ENCODE measurements at regions not wholly inside any gene's neighbourhood (a gene's known extent, or its start where the extent isn't known, plus 50 kb on each side); places are given as distances from the start of the nearest gene placed in this dataset.
"Not testable (repeated sequence)": the region's sequence is repeated elsewhere in the genome, so short reads cannot be mapped to it uniquely, and the experiment has no call there.

DNA sequence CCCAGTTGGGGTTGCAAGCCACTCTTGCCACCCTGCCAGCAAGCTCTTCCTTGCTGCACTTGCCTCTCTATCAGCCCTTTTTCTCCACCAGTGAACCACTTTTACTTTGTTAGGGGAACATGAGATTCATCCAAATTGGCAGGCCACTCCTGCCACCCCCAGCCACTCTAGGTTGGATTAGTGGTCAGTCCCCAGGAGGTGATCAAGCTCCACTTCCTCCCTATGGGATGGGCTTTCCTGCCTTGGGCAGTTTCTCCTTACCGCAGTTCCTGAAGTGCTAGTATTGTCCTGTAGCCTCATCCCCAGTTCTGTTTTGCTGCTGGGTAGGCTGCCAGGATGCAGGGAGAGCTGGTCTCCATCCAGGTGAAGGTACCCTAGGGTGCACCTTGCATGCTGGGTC is 104.5 kb downstream of the ALG10 start (continued):
- TF ChIP-seq IRF3 (IDR thresholded peaks at IDR 0.05; ENCODE audit: low read depth, low read length) (no peak), MXI1 (IDR thresholded peaks at IDR 0.05; ENCODE audit: low read depth, low read length) (no peak), ELF1 (IDR thresholded peaks at IDR 0.05) (no peak), POLR2AphosphoS5 (IDR thresholded peaks at IDR 0.05; ENCODE audit: low read depth, low read length) (no peak), FOXM1 (IDR thresholded peaks at IDR 0.05; ENCODE audit: low read depth) (no peak)

- H4K20me1 ChIP-seq (ENCODE audit: insufficient read depth); H3K4me2 ChIP-seq; H3K36me3 ChIP-seq (replicated peaks in 1 of 2; ENCODE audit: control insufficient read depth in 1 of 2, insufficient read depth in 2 of 2, low read length in 1 of 2); H3K4me1 ChIP-seq (ENCODE audit: control insufficient read depth in 1 of 2, insufficient read depth in 2 of 2, low read depth in 1 of 2, low read length in 1 of 2); DNase-seq; H3K9ac ChIP-seq; H3K9me2 ChIP-seq; H3K9me3 ChIP-seq; CTCF ChIA-PET; H2AFZ ChIP-seq (ENCODE audit: low read depth); H3F3A ChIP-seq (replicated peaks; ENCODE audit: insufficient read depth); H3K27me3 ChIP-seq (ENCODE audit: insufficient read depth); POLR2A ChIA-PET; H3K27ac ChIP-seq (ENCODE audit: low read depth in 2 of 2, low read length in 1 of 2); H3K4me3 ChIP-seq (ENCODE audit: low read depth in 2 of 2, low read length in 1 of 2); H3K79me2 ChIP-seq (ENCODE audit: insufficient read depth): not testable (repeated sequence)
- WGBS (ENCODE audit: low lambda C conversion rate), result 0% methylated on average over 2 of the region's 2 CpGs
Measured at GRCh38 chr12:34127379-34127778, 105.1 kb downstream of the ALG10 start.

DNA sequence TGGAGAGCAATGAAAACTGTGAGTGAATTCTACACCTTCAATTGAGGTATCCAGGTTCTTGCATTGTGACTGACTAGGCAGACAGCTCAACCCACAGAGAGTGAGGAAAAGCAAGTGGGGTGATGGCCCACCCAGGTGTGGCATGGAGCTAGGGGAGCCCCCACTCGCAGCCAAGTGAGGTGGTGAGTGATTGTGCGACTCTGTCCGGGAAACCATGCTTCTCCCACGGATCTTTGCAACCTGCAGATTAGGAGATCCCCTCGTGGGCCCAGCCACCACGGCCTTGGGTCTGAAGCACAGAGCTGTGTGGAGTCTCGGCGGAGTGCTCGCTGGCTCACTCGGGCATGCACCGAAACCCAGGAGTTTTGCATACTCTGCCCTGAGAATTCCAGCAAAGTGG is 120.1 kb downstream of the ALG10 start:
- ChIA-PET CTCF (interaction anchor here (1.4 kb wide), 1 partner anchor 20 kb away, joined by 3 read pairs; no protein-coding TSS in a partner anchor), POLR2A (no interaction called here)
- Histone ChIP-seq H3K27ac (ENCODE audit: low read depth in 2 of 2, low read length in 1 of 2) (no peak overlapping the region), H2AFZ (ENCODE audit: low read depth) (no peak overlapping the region), H3K9me2 (no peaks in the 10 kb centered on the region), H3K79me2 (ENCODE audit: insufficient read depth) (no peaks in the 10 kb centered on the region), H3K4me1 (ENCODE audit: control insufficient read depth in 1 of 2, insufficient read depth in 2 of 2, low read depth in 1 of 2, low read length in 1 of 2) (no peaks in the 10 kb centered on the region), H4K20me1 (ENCODE audit: insufficient read depth) (no peaks in the 10 kb centered on the region), H3K9me3 (no peaks in the 10 kb centered on the region), H3K9ac (no peak overlapping the region), H3K36me3 (replicated peaks in 1 of 2; ENCODE audit: control insufficient read depth in 1 of 2, insufficient read depth in 2 of 2, low read length in 1 of 2) (no peaks in the 10 kb centered on the region), H3K27me3 (ENCODE audit: insufficient read depth) (no peaks in the 10 kb centered on the region), H3K4me2 (no peak overlapping the region), H3K4me3 (ENCODE audit: low read depth in 2 of 2, low read length in 1 of 2) (no peak overlapping the region), H3F3A (replicated peaks; ENCODE audit: insufficient read depth) (no peaks in the 10 kb centered on the region)
- DNase-seq, result no peak
- WGBS (ENCODE audit: low lambda C conversion rate), result 14% methylated on average over 11 of the region's 11 CpGs
- TF ChIP-seq FOXJ3 (CRISPR knock-in tag; IDR thresholded peaks at IDR 0.05) (no peak), RCOR1 (IDR thresholded peaks at IDR 0.05; ENCODE audit: low read length) (no peak), ELF1 (IDR thresholded peaks at IDR 0.05) (no peak), YY1 (IDR thresholded peaks at IDR 0.05; ENCODE audit: low read depth) (no peak), TAF1 (IDR thresholded peaks at IDR 0.05; ENCODE audit: borderline replicate concordance, low read depth, low read length) (no peak), MXI1 (IDR thresholded peaks at IDR 0.05; ENCODE audit: low read depth, low read length) (no peak), SIN3A (IDR thresholded peaks at IDR 0.05; ENCODE audit: borderline replicate concordance, low read depth, low read length) (no peak), FOXM1 (IDR thresholded peaks at IDR 0.05; ENCODE audit: low read depth) (no peak), CHD2 (IDR thresholded peaks at IDR 0.05; ENCODE audit: low read length, partially characterized antibody) (no peak), TEAD4 (IDR thresholded peaks at IDR 0.05; ENCODE audit: borderline replicate concordance, insufficient read depth) (no peak), RFX5 (IDR thresholded peaks at IDR 0.05; ENCODE audit: low read length) (no peak), POLR2AphosphoS5 (IDR thresholded peaks at IDR 0.05; ENCODE audit: low read depth, low read length) (no peak), NFIC (IDR thresholded peaks at IDR 0.05; ENCODE audit: borderline replicate concordance) (no peak), FOSL2 (IDR thresholded peaks at IDR 0.05; ENCODE audit: borderline replicate concordance, low read depth) (no peak), NRF1 (IDR thresholded peaks at IDR 0.05; ENCODE audit: low read depth, low read length) (no peak), TCF12 (IDR thresholded peaks at IDR 0.05) (no peak)
- TF ChIP-seq, protein P1, sequence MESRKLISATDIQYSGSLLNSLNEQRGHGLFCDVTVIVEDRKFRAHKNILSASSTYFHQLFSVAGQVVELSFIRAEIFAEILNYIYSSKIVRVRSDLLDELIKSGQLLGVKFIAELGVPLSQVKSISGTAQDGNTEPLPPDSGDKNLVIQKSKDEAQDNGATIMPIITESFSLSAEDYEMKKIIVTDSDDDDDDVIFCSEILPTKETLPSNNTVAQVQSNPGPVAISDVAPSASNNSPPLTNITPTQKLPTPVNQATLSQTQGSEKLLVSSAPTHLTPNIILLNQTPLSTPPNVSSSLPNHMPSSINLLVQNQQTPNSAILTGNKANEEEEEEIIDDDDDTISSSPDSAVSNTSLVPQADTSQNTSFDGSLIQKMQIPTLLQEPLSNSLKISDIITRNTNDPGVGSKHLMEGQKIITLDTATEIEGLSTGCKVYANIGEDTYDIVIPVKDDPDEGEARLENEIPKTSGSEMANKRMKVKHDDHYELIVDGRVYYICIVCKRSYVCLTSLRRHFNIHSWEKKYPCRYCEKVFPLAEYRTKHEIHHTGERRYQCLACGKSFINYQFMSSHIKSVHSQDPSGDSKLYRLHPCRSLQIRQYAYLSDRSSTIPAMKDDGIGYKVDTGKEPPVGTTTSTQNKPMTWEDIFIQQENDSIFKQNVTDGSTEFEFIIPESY (IDR thresholded peaks at IDR 0.05; ENCODE audit: borderline replicate concordance, low read depth), result no peak
- TF ChIP-seq, protein P2, sequence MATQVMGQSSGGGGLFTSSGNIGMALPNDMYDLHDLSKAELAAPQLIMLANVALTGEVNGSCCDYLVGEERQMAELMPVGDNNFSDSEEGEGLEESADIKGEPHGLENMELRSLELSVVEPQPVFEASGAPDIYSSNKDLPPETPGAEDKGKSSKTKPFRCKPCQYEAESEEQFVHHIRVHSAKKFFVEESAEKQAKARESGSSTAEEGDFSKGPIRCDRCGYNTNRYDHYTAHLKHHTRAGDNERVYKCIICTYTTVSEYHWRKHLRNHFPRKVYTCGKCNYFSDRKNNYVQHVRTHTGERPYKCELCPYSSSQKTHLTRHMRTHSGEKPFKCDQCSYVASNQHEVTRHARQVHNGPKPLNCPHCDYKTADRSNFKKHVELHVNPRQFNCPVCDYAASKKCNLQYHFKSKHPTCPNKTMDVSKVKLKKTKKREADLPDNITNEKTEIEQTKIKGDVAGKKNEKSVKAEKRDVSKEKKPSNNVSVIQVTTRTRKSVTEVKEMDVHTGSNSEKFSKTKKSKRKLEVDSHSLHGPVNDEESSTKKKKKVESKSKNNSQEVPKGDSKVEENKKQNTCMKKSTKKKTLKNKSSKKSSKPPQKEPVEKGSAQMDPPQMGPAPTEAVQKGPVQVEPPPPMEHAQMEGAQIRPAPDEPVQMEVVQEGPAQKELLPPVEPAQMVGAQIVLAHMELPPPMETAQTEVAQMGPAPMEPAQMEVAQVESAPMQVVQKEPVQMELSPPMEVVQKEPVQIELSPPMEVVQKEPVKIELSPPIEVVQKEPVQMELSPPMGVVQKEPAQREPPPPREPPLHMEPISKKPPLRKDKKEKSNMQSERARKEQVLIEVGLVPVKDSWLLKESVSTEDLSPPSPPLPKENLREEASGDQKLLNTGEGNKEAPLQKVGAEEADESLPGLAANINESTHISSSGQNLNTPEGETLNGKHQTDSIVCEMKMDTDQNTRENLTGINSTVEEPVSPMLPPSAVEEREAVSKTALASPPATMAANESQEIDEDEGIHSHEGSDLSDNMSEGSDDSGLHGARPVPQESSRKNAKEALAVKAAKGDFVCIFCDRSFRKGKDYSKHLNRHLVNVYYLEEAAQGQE (IDR thresholded peaks at IDR 0.05; ENCODE audit: low read depth, low read length), result no peak
